ENCODE measurements at regions not wholly inside any gene's neighbourhood (a gene's known extent, or its start where the extent isn't known, plus 50 kb on each side); places are given as distances from the start of the nearest gene placed in this dataset.

GRCh38 chr10:130751851-130752250 lies 559.7 kb downstream of the TCERG1L start:
- TF ChIP-seq, protein P1, sequence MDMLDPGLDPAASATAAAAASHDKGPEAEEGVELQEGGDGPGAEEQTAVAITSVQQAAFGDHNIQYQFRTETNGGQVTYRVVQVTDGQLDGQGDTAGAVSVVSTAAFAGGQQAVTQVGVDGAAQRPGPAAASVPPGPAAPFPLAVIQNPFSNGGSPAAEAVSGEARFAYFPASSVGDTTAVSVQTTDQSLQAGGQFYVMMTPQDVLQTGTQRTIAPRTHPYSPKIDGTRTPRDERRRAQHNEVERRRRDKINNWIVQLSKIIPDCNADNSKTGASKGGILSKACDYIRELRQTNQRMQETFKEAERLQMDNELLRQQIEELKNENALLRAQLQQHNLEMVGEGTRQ (IDR thresholded peaks at IDR 0.05): no peak
- TF ChIP-seq RAD21 (conservative IDR thresholded peaks at IDR 0.05 in 1 of 2, IDR thresholded peaks at IDR 0.05 in 1 of 2): no peak
- TF ChIP-seq, protein P2, sequence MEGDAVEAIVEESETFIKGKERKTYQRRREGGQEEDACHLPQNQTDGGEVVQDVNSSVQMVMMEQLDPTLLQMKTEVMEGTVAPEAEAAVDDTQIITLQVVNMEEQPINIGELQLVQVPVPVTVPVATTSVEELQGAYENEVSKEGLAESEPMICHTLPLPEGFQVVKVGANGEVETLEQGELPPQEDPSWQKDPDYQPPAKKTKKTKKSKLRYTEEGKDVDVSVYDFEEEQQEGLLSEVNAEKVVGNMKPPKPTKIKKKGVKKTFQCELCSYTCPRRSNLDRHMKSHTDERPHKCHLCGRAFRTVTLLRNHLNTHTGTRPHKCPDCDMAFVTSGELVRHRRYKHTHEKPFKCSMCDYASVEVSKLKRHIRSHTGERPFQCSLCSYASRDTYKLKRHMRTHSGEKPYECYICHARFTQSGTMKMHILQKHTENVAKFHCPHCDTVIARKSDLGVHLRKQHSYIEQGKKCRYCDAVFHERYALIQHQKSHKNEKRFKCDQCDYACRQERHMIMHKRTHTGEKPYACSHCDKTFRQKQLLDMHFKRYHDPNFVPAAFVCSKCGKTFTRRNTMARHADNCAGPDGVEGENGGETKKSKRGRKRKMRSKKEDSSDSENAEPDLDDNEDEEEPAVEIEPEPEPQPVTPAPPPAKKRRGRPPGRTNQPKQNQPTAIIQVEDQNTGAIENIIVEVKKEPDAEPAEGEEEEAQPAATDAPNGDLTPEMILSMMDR (IDR thresholded peaks at IDR 0.05): no peak
- TF ChIP-seq EP300 (IDR thresholded peaks at IDR 0.05): no peak
- no peak for TF ChIP-seq RNF2 (IDR thresholded peaks at IDR 0.05; ENCODE audit: borderline replicate concordance, low read depth)
- no peak for TF ChIP-seq ZFP36 (IDR thresholded peaks at IDR 0.05; ENCODE audit: borderline replicate concordance, partially characterized antibody)
- TF ChIP-seq, protein P3, sequence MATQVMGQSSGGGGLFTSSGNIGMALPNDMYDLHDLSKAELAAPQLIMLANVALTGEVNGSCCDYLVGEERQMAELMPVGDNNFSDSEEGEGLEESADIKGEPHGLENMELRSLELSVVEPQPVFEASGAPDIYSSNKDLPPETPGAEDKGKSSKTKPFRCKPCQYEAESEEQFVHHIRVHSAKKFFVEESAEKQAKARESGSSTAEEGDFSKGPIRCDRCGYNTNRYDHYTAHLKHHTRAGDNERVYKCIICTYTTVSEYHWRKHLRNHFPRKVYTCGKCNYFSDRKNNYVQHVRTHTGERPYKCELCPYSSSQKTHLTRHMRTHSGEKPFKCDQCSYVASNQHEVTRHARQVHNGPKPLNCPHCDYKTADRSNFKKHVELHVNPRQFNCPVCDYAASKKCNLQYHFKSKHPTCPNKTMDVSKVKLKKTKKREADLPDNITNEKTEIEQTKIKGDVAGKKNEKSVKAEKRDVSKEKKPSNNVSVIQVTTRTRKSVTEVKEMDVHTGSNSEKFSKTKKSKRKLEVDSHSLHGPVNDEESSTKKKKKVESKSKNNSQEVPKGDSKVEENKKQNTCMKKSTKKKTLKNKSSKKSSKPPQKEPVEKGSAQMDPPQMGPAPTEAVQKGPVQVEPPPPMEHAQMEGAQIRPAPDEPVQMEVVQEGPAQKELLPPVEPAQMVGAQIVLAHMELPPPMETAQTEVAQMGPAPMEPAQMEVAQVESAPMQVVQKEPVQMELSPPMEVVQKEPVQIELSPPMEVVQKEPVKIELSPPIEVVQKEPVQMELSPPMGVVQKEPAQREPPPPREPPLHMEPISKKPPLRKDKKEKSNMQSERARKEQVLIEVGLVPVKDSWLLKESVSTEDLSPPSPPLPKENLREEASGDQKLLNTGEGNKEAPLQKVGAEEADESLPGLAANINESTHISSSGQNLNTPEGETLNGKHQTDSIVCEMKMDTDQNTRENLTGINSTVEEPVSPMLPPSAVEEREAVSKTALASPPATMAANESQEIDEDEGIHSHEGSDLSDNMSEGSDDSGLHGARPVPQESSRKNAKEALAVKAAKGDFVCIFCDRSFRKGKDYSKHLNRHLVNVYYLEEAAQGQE (IDR thresholded peaks at IDR 0.05): no peak

Data from A549 (cell line).